ENCODE measurements at regions not wholly inside any gene's neighbourhood (a gene's known extent, or its start where the extent isn't known, plus 50 kb on each side); places are given as distances from the start of the nearest gene placed in this dataset.

GRCh38 chr2:150971910-150972309, 289.8 kb downstream of the RBM43 start:
- no peak for FAIRE-seq

GRCh38 chr2:150963336-150963735, 298.3 kb downstream of the RBM43 start:
- FAIRE-seq = no peak

- FAIRE-seq = no peak
Measured at GRCh38 chr2:150955231-150955630, 306.4 kb downstream of the RBM43 start.

- peak; percentile 58 for FAIRE-seq
Measured at GRCh38 chr2:150946831-150947230, 314.8 kb downstream of the RBM43 start.

GRCh38 chr2:150944315-150944714, 317.3 kb downstream of the RBM43 start:
- FAIRE-seq = no peak

- no peak for FAIRE-seq
Measured at GRCh38 chr2:150939087-150939486, 322.6 kb downstream of the RBM43 start.

GRCh38 chr2:150938527-150938926, 323.1 kb downstream of the RBM43 start:
- FAIRE-seq = no peak

GRCh38 chr2:150937030-150937429, 324.6 kb downstream of the RBM43 start:
- no peak for FAIRE-seq

- FAIRE-seq = no peak
Measured at GRCh38 chr2:150931451-150931850, 330.2 kb downstream of the RBM43 start.

- FAIRE-seq = no peak
Measured at GRCh38 chr2:150925611-150926010, 336.1 kb downstream of the RBM43 start.

GRCh38 chr2:150924878-150925277, 336.8 kb downstream of the RBM43 start:
- no peak for FAIRE-seq

- no peak for FAIRE-seq
Measured at GRCh38 chr2:150919901-150920300, 341.8 kb downstream of the RBM43 start.

- no peak for FAIRE-seq
Measured at GRCh38 chr2:150917961-150918713, 343.5 kb downstream of the RBM43 start.

- FAIRE-seq = no peak
Measured at GRCh38 chr2:150916467-150917396, 344.9 kb downstream of the RBM43 start.

GRCh38 chr2:150911766-150912280, 349.8 kb downstream of the RBM43 start:
- no peak for FAIRE-seq

- no peak for FAIRE-seq
Measured at GRCh38 chr2:150909613-150910012, 352.1 kb downstream of the RBM43 start.

GRCh38 chr2:150909090-150909489, 352.6 kb downstream of the RBM43 start:
- FAIRE-seq = no peak

- no peak for FAIRE-seq
Measured at GRCh38 chr2:150907466-150907865, 354.2 kb downstream of the RBM43 start.

GRCh38 chr2:150903461-150903860, 358.2 kb downstream of the RBM43 start:
- no peak for FAIRE-seq

GRCh38 chr2:150903055-150903454, 358.6 kb downstream of the RBM43 start:
- no peak for FAIRE-seq

GRCh38 chr2:150900913-150901312, 360.8 kb downstream of the RBM43 start:
- no peak for FAIRE-seq

- FAIRE-seq = no peak
Measured at GRCh38 chr2:150895968-150896367, 365.7 kb downstream of the RBM43 start.

- FAIRE-seq = no peak
Measured at GRCh38 chr2:150889141-150889540, 372.5 kb downstream of the RBM43 start.

- FAIRE-seq = no peak
Measured at GRCh38 chr2:150888337-150888736, 373.3 kb downstream of the RBM43 start.
